ENCODE measurements at regions not wholly inside any gene's neighbourhood (a gene's known extent, or its start where the extent isn't known, plus 50 kb on each side); places are given as distances from the start of the nearest gene placed in this dataset.

DNA sequence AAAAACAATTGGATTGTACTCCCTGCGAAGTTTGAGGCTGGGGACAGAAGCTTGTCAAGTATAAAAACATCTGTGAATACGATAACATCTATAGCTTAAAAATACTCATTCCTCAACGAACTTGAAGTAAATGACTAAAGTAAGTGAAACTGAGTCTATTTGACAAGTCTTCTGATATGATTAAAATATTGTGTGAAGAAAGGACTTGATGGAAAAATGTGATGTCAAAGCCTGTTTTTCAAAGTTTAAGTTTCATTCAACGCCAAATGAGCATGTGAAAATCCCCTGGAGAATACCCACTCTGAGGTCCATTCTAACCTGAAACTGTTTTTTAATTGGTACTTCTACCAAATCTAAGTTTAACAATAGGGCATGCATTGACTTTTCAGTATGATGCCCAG is 122.3 kb upstream of the MDFIC start:
- no peak for TF ChIP-seq SIN3A (IDR thresholded peaks at IDR 0.05; ENCODE audit: low read depth)
- no peak for TF ChIP-seq ELF1 (IDR thresholded peaks at IDR 0.05; ENCODE audit: borderline replicate concordance, low read depth)
- no peak for TF ChIP-seq POLR2A (IDR thresholded peaks at IDR 0.05; ENCODE audit: borderline replicate concordance, extremely low read depth, insufficient read depth, insufficient read length)
- no peak for TF ChIP-seq RAD21 (IDR thresholded peaks at IDR 0.05; ENCODE audit: low read depth)
- TF ChIP-seq YY1 (IDR thresholded peaks at IDR 0.05; ENCODE audit: extremely low read depth, insufficient replicate concordance, low read depth, low read length): no peak
- TF ChIP-seq POLR2AphosphoS5 (IDR thresholded peaks at IDR 0.05; ENCODE audit: low read depth, low read length): no peak
- TF ChIP-seq EZH2 (IDR thresholded peaks at IDR 0.05): no peak
- TF ChIP-seq ZNF274 (IDR thresholded peaks at IDR 0.05; ENCODE audit: low read depth, low read length): no peak
- no peak for TF ChIP-seq JUND (IDR thresholded peaks at IDR 0.05)
- no peak for TF ChIP-seq EGR1 (IDR thresholded peaks at IDR 0.05; ENCODE audit: low read depth)
- TF ChIP-seq, protein P1, sequence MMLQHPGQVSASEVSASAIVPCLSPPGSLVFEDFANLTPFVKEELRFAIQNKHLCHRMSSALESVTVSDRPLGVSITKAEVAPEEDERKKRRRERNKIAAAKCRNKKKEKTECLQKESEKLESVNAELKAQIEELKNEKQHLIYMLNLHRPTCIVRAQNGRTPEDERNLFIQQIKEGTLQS (IDR thresholded peaks at IDR 0.05): no peak
- no peak for TF ChIP-seq CBX3 (IDR thresholded peaks at IDR 0.05; ENCODE audit: low read depth)
- TF ChIP-seq TCF7L2 (IDR thresholded peaks at IDR 0.05; ENCODE audit: borderline replicate concordance, extremely low read depth, insufficient read depth, insufficient read length): no peak
- TF ChIP-seq, protein P2, sequence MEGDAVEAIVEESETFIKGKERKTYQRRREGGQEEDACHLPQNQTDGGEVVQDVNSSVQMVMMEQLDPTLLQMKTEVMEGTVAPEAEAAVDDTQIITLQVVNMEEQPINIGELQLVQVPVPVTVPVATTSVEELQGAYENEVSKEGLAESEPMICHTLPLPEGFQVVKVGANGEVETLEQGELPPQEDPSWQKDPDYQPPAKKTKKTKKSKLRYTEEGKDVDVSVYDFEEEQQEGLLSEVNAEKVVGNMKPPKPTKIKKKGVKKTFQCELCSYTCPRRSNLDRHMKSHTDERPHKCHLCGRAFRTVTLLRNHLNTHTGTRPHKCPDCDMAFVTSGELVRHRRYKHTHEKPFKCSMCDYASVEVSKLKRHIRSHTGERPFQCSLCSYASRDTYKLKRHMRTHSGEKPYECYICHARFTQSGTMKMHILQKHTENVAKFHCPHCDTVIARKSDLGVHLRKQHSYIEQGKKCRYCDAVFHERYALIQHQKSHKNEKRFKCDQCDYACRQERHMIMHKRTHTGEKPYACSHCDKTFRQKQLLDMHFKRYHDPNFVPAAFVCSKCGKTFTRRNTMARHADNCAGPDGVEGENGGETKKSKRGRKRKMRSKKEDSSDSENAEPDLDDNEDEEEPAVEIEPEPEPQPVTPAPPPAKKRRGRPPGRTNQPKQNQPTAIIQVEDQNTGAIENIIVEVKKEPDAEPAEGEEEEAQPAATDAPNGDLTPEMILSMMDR (IDR thresholded peaks at IDR 0.05 in 2 of 3, conservative IDR thresholded peaks at IDR 0.05 in 1 of 3; ENCODE audit: borderline replicate concordance in 1 of 3, insufficient read depth in 1 of 3, low read depth in 2 of 3, low read length in 2 of 3): no peak
- TF ChIP-seq, protein P3, sequence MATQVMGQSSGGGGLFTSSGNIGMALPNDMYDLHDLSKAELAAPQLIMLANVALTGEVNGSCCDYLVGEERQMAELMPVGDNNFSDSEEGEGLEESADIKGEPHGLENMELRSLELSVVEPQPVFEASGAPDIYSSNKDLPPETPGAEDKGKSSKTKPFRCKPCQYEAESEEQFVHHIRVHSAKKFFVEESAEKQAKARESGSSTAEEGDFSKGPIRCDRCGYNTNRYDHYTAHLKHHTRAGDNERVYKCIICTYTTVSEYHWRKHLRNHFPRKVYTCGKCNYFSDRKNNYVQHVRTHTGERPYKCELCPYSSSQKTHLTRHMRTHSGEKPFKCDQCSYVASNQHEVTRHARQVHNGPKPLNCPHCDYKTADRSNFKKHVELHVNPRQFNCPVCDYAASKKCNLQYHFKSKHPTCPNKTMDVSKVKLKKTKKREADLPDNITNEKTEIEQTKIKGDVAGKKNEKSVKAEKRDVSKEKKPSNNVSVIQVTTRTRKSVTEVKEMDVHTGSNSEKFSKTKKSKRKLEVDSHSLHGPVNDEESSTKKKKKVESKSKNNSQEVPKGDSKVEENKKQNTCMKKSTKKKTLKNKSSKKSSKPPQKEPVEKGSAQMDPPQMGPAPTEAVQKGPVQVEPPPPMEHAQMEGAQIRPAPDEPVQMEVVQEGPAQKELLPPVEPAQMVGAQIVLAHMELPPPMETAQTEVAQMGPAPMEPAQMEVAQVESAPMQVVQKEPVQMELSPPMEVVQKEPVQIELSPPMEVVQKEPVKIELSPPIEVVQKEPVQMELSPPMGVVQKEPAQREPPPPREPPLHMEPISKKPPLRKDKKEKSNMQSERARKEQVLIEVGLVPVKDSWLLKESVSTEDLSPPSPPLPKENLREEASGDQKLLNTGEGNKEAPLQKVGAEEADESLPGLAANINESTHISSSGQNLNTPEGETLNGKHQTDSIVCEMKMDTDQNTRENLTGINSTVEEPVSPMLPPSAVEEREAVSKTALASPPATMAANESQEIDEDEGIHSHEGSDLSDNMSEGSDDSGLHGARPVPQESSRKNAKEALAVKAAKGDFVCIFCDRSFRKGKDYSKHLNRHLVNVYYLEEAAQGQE (IDR thresholded peaks at IDR 0.05; ENCODE audit: low read depth): no peak
- TF ChIP-seq FOSL1 (IDR thresholded peaks at IDR 0.05; ENCODE audit: low read depth): no peak
- RAD21 ChIA-PET (ENCODE audit: low non-redundant PET in 1 of 2, low total read pairs in 2 of 2, uncharacterized antibody in 2 of 2, unreplicated experiment in 2 of 2): no interaction called here
- H3K9me2 ChIP-seq (ENCODE audit: insufficient read depth): no peaks in the 10 kb centered on the region
- no peaks in the 10 kb centered on the region for H3K79me2 ChIP-seq (ENCODE audit: insufficient read depth, low read length)
- H3K36me3 ChIP-seq (ENCODE audit: control insufficient read depth in 1 of 2, insufficient read depth in 2 of 2, low read length in 2 of 2): no peaks in the 10 kb centered on the region
- ATAC-seq (no peak), DNase-seq (ENCODE audit: low read depth, low spot score) (no peak)
- no peaks in the 10 kb centered on the region for H3K27me3 ChIP-seq (ENCODE audit: insufficient read depth, low read length)
- no peak overlapping the region for H3K4me2 ChIP-seq (ENCODE audit: low read length)
- H3K27ac ChIP-seq (ENCODE audit: low read depth, low read length): no peak overlapping the region
- no peaks in the 10 kb centered on the region for H4K20me1 ChIP-seq (ENCODE audit: insufficient read depth)
- intact Hi-C loops (cut with micrococcal nuclease): no loop called here
- no TSS peak for BruUV-seq (replicated peaks)
- H3K4me3 ChIP-seq (replicated peaks in 1 of 2; ENCODE audit: low read depth in 1 of 2, low read length in 2 of 2): no peak overlapping the region
- POLR2A ChIA-PET: no interaction called here
- no peaks in the 10 kb centered on the region for H3K9me3 ChIP-seq (ENCODE audit: control insufficient read depth in 1 of 2, insufficient read depth in 1 of 2, low read depth in 1 of 2, low read length in 2 of 2)
- CTCF ChIA-PET: no interaction called here
- H3K9ac ChIP-seq (ENCODE audit: low read length): no peak overlapping the region
- H3K4me1 ChIP-seq (ENCODE audit: control insufficient read depth in 1 of 2, insufficient read depth in 2 of 2, low read length in 2 of 2): no peaks in the 10 kb centered on the region
- no peak overlapping the region for H2AFZ ChIP-seq (ENCODE audit: low read depth, low read length, poor library complexity, severe bottlenecking)

Measured in HCT116 (cell line).